Epidermal melanocyte (primary cell): ENCODE measurements at regions not wholly inside any gene's neighbourhood (a gene's known extent, or its start where the extent isn't known, plus 50 kb on each side); places are given as distances from the start of the nearest gene placed in this dataset.

Experiments used
- DNase-seq: peaks from one replicate; pipeline ENCODE4 v3.0.0; 2011; ENCODE audit warnings: low spot score; ENCODE audit not compliant: insufficient read length

DNA sequence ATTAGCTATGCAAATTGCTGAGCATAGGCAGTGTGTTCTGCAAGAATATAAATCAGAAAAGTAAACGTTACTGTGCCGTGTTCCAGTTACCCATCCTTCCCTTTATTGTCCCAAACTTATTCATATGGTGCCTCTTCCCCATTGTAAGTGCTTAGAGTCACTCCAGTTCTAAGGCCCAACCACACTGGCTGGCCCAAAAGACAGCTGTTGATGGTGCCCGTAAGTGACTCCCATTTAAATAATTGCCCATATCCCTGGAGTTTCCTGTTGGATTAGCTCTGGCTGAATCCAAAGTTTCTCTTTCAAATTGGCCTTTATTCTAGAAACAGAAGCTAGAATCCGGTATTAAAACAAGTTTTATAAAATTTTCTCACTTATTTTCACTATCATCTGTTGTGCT is 400.1 kb upstream of the DDHD1 start:
- DNase-seq: no peak

- DNase-seq: no peak
Observed at GRCh38 chr14:53551862-53552261, 398.7 kb upstream of the DDHD1 start.

DNA sequence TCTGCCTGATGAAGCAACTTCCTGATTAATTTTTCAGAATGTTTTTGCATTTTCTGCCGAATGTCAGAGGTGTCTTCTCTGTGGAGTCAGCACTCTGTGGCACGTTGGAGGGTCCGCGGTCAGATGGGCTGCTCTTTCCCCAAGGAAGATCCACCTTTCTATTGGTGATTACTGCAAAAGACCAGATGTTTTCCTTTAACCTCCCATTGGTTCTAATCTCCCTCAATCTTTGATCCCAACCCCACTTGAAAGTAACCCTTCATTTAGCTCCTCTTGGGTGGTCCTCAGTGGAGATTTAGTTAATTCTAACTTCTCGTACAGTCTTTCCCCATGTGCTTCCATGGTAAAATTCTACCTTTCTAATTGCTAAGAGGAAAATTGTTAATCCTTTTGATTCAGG is 397.7 kb upstream of the DDHD1 start:
- DNase-seq: no peak

DNA sequence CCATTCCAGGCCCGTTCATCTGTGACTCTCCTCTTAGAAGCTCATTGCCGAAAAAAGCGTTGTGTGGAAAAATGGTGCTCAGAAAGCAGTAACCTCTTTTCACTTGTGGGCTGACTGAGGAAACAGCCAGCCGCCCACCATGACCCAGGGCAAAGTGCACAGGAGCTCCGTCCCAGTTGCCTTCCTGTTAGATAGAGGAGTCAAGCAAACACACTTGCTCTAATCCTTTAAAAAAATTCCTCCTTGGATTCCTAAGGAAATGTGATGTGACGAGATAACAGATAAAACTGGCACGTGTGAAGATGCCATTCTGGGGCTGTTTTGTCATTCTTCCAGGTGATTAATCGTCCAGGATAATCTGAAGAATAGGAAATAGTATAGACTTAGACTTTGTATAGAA is 396.8 kb upstream of the DDHD1 start:
- DNase-seq: no peak

DNA sequence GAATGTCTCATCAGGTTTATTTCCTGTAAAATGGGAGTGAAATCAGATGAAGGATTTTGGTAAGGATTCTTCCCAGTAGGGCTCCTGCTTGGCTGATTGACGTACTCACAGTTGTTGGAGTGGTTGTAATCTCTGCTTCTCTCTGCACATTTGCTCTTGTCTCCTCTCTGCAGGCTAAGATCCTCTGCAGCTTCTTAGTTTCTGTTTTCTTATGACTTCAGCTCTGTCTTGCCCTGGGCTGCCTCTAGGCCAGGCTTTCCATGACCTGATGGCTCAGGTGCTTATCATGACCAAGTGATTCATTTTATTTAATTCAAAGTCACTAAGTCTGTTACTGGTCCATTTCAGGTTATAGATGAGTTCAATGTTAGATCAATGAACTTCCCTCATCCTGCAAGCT is 394.5 kb upstream of the DDHD1 start:
- no peak for DNase-seq

- DNase-seq: no peak
Observed at GRCh38 chr14:53545217-53545616, 392.1 kb upstream of the DDHD1 start.

DNA sequence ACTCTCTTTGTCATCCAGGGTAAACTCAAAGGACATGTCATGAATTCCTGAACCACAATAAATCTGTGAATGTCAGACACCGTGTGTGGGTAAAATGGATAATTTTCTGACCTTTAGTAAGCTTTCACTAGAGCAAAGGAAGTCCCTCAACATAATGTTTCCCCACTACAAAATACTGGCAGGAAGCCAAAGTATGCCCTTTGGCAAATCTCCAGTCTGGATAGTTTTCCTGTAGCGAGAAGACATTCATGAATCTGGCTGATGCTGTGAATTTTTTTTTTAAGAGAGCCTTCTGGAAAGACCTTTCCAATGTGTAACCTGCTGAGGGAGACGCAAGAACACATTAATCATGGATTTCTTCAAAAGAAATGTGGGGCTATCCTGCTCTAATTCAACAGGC is 389.6 kb upstream of the DDHD1 start:
- no peak for DNase-seq

DNA sequence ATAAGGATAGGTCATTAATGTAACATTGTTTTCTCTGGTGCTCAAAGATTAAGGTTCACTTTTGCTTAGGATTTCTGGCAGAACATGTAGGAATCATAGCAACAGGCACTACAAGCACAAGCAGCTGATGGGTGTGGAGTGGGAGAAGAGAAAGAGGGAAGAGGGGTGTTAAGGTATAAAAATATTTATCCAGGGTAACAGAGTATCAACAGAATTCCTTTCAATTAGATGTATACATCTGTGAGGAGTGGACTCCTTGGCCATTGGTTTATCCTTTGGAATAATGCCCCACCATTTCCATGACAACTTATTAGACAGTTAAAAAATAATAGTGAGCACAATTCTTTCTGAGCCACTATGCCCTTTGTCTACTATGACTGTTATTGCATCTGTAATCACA is 388.3 kb upstream of the DDHD1 start:
- no peak for DNase-seq

DNA sequence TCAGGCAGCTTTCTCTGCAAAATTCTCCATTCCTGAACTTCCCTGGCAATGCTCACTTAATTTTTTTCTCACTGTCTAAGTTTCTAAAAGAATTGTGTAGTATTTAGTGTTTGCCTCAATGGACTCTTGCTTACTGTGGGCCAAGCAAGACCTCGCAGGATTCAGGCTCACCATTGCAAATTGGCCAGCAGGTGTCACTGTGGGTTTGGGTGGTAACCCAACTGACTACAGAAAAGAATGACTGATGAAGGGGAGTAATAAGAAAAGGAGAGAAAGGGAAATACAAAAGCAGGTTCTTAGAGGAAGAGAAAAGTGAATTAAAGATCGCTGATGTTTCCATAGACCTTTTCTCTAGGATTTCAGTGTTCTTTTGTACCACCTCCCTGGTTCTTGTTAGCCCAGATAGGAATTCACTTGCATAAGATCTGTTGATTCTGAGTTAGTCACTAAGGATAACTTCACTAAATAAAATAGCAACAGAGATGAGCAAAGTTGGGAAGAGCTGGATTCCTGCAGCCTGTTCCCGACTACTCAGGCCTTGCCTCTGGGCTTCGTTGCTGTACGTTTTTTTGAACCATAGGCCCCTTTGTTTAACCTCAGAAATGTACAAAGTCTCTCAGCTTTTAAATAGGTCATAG is 386.5 kb upstream of the DDHD1 start:
- peak; percentile 64 for DNase-seq

DNA sequence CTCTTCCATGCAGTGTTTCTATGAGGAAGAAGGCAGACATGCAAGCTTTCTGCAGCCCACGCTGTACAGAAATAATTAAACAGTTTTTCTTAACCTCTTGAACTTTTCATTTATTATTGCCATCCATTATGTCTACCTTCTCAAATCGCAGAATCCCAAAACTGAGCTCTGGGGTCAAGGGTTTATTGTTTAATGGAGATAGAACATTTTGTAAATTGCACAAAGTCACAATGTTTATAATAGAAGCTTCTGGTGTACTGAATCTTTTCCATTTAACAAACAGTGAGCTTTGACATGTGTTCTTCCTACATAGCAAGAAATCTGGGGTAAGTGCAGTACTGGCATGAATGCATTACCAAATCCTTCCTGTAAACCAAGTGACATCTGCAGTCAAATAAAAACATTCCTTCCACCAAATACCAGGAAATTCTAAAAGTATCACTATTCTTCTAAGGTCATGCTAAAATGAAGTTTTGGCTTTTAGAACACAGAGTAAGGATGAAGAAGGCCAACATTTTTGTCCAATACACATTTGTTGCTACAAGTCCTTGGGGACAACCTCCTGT is 385.3 kb upstream of the DDHD1 start:
- peak; percentile 20 for DNase-seq

GRCh38 chr14:53537422-53538315 is 384.5 kb upstream of the DDHD1 start:
- DNase-seq: no peak

DNA sequence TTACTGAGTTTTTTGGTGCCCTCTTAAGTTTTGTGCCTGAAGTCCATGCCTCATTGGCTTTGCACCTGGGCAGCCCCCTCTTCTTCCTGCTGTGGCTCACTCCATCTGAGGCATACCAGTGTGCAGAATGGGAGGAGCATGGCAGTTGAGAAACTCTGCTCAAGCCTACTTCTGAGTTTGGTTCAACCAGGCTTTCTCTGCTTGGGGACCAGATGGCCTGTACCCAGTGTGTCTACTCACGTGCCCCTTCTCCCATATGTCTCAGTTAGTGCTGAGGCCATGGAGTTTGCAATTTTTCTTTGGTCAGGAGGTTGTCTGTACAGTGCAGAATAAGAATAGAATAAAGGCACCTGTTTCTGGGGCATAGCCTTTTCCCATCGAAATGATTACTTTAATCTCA is 383.3 kb upstream of the DDHD1 start:
- no peak for DNase-seq

DNA sequence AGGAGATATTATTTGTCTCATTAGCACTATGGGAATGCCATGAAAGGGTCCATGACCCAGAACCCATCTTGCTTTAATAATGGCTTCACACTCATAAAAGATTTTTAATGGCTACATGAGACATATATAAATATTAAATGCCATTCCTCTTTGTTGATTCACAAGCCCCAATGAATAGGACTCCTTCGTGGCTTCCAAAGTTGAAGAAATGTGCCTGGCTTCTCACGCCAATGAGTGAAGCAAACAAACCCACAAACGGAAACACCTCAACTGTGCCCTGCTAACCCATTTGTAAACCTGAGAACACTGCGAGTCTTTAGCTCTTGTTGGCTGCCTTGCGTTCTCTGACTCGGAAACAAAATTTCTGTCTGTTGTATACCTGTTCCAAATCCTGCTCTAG is 381.7 kb upstream of the DDHD1 start:
- no peak for DNase-seq

DNA sequence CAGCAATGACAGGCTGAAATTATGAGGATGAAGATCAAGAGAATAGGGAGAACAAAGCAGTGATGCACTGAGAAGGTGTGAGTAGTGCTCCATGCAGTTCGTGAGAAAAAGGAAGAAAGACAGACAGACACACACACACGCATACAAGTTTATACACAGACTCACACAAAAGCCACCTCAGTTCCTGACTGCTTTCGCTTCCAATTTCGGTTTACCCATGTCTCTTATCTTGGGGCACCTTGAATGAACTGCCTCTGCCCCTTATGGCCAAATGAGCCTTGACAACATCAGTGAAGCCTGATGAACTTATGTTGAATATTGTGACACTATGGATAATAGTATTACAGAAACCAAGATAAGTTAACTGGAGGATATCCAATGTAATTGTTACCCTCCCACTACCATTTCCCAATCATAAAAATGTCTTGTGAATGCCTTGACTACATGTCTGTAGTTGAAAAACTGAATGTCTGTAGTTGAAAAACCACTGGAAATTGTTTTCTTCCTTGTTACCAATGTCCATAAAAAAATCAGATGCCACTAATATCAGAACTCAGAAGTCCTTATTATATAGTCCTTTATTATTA is 380.4 kb upstream of the DDHD1 start:
- DNase-seq: no peak

DNA sequence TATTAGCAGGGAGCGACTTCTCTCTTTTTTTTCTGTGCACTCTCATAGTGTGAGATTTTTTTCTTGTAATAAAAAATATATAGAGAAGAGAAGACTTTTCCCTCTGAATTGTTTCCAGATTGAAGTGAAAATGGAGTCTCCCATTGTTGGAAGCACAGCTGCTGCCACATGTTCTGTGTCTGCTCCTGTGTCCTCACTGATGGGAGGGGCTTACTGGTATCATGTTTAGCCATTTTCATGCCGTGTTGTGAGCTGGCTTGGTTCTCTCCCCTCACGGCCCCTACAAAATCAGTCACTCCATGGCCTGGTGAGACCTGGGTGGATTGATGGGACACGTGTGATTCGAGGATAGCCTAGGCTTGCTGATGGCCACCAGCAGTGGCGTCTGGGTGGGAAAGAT is 379.7 kb upstream of the DDHD1 start:
- DNase-seq: no peak

GRCh38 chr14:53531730-53532129 is 378.6 kb upstream of the DDHD1 start:
- no peak for DNase-seq

- no peak for DNase-seq
Observed at GRCh38 chr14:53531156-53531555, 378.0 kb upstream of the DDHD1 start.

DNA sequence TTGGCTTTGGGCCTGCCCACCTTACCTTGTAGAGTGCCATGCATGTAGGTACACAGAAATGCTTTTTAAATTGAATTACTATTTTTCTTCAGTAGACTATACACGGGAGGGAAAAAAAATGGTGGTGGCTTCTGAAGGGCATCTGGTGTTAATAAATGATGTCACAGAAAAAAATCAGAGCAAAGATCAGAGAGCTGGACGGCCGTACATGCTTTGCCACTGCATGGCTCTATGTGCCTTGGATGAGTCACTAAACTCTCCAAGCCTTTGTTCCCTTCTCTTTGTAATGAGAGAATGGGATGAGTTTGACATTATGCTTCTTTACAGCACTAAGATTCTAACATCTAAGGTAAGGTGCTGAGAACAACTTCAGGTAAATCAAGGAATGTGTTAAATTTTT is 376.4 kb upstream of the DDHD1 start:
- DNase-seq: no peak

DNA sequence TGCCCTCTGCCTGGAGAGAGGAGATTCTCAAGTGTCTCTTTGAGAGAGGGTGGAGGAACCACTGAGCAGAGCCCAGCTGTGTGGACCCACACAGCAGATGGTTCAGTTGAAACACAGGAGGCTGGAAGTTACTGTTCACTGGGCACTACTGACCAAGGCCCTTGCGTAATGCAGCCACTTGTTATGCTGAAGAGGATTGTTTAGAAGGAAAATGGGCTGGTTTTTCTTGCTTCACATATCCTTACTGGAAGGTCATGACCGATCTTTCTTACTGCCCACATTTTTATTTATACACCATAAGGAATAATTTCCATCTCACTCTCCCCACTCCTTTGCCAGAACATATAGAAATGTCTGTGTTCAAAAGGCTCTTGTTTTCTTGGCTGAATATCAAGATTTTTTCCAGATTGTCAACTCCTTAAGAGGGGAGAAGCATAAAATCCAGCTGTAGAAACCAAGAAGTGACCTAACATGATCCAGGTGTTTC is 375.1 kb upstream of the DDHD1 start:
- DNase-seq: no peak

- no peak for DNase-seq
Observed at GRCh38 chr14:53526200-53526599, 373.1 kb upstream of the DDHD1 start.

- no peak for DNase-seq
Observed at GRCh38 chr14:53525608-53526007, 372.5 kb upstream of the DDHD1 start.

- no peak for DNase-seq
Observed at GRCh38 chr14:53524391-53524790, 371.3 kb upstream of the DDHD1 start.
